ENCODE measurements at regions not wholly inside any gene's neighbourhood (a gene's known extent, or its start where the extent isn't known, plus 50 kb on each side); places are given as distances from the start of the nearest gene placed in this dataset.

GRCh38 chr17:77330602-77331081, 189.9 kb downstream of the SEC14L1 start:
- no peak for TF ChIP-seq KLF16 (tag by site-specific recombination; IDR thresholded peaks at IDR 0.05)
- TF ChIP-seq ZNF274 (IDR thresholded peaks at IDR 0.05; ENCODE audit: low read length): no peak
- no peak for TF ChIP-seq ZNF274 (tag by site-specific recombination; IDR thresholded peaks at IDR 0.05; ENCODE audit: borderline replicate concordance)
- no peak for TF ChIP-seq ZNF488 (tag by site-specific recombination; IDR thresholded peaks at IDR 0.05)
- TF ChIP-seq CTCF (tag by site-specific recombination; IDR thresholded peaks at IDR 0.05): no peak
- TF ChIP-seq ZSCAN4 (tag by site-specific recombination; IDR thresholded peaks at IDR 0.05): no peak
- TF ChIP-seq ZNF221 (tag by site-specific recombination; IDR thresholded peaks at IDR 0.05; ENCODE audit: borderline replicate concordance): no peak
- no peak for TF ChIP-seq YY1 (tag by site-specific recombination; IDR thresholded peaks at IDR 0.05)
